ELF-1 (cell line): ENCODE measurements at regions not wholly inside any gene's neighbourhood (a gene's known extent, or its start where the extent isn't known, plus 50 kb on each side); places are given as distances from the start of the nearest gene placed in this dataset.
"Not testable (repeated sequence)": the region's sequence is repeated elsewhere in the genome, so short reads cannot be mapped to it uniquely, and the experiment has no call there.

Source experiments
- DNase-seq: peaks from one replicate; pipeline ENCODE4 v3.0.0-alpha.2; 2016; ENCODE audit warnings: low read depth, low spot score

DNA sequence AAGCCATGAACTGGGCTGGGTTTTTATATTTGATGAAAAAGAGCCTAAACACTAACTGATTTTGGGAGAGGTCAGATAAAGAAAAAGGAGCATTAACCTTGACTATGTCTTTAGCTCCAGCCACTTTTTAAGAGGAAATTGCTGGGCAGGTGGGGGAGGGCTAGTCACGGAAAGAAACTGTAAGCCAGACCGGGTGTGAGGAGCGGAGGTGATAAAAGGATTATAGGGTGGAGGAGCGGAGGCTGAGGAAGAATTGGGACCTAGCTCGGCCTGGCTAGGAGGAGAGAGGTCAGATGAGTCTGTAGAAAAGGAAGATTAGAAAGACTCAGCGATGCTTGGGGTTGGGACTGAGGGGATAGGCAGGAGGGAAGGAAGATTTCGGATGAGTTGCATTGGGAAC lies 117.5 kb upstream of the INTU start:
- DNase-seq: not testable (repeated sequence)

DNA sequence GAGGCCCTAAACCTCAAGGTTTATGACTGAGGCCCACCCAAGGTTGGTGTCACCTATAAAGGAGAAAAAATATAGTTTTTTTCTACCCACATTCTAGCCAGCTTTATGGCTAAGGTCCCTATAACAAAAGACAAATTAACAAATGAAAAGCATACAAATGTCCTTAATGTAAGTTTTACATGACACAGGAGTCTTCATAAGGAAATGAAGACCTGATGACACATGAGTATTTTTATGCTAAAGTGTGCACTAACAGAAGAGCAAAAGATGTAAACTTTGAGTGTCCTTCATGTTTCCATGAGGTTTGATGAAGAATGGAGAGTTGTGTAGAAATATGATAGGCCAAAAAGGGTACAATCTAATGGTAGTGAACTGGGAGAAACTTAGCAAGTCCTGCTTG lies 114.7 kb upstream of the INTU start:
- no peak for DNase-seq

DNA sequence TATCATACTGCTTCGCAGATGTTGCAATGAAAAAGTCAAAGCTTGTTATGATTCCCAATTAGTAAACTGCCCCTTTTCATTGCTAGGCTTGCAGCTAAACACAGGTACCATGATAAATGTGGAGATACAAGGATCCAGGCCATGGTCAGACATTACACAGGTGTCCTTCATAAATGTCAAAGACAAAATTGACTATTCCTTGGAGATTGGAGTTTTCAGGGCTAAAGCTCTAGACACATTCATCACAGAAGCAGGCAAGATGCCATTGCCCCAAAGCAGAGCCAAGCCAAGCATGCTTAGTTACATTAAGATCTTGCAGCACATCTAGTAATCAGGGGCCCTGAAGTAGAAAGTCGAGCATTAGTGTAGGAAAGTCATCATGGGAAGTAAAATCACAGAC lies 111.3 kb upstream of the INTU start:
- DNase-seq: no peak

DNA sequence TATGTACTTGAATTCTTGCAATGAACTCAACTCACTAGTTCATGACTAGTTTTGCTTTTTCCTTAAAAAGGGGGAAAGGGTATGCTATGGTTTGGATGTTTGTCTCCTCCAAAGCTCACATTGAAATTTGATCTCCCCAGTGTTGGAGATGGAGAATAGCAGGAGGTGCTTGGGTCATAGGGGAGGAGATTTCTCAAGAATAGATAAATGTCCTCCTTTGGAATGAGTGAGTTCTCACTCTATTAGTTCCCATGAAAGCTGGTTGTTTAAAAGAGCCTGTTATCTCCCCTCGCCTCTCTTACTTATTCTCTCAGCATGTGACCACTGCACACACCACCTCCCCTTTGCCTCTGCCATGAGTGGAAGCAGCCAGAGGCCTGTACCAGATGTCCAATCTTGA lies 109.4 kb upstream of the INTU start:
- no peak for DNase-seq

DNA sequence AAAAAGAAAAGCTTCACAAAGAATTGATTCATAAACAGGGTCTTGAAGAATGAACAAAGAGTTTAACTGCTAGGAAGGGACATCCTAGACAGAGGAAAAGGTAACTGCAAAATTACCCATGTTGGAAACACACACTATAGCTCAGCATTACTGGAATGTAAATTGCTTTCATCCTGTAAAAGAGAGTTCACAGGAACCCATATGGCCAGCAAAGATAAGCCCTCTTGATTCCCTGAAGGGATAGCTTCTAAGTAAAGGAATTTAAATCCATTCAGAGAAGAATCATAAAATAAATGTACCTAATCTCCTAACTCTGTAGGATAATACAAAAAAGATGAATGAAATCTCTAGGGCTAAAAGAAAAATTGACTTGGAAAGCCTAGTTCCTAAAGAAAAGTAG lies 107.1 kb upstream of the INTU start:
- no peak for DNase-seq

DNA sequence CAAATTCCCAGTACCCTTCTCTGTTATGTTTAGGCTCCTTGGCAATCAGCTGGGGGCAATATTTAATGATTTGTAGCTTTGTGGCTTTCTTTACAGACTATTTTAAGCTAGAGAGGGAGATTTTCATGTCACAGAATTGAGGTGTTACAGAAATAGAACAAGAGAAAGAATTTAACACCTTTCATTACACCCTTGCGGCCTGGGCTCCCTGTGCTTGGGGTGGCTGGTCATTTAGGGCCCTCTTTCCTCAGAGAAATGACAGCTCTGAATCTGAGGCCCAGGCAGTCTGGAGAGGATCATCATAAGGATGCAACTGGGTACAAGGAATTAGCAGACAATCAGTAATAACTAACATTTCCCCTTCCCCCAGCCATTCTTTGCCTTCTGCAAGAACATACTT lies 104.5 kb upstream of the INTU start:
- no peak for DNase-seq

DNA sequence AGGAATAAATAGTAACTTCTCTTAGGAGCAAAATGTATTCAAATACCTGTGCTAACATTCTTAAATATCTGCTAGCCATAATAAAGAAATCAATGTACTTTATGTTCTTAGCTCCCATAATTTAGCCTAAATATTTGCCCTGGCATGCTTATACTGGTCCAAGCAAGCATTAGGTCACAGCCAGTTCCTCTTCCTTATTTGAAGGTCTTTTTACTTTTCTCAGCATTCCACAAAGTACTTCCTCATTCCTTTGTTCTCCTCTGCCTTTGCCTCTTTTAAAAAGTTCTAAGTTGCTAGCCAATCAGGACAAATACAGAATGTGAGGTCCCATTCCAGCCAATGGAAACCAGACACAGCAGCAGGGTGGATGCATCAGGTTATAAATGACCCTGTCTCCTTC lies 102.9 kb upstream of the INTU start:
- not testable (repeated sequence) for DNase-seq

DNA sequence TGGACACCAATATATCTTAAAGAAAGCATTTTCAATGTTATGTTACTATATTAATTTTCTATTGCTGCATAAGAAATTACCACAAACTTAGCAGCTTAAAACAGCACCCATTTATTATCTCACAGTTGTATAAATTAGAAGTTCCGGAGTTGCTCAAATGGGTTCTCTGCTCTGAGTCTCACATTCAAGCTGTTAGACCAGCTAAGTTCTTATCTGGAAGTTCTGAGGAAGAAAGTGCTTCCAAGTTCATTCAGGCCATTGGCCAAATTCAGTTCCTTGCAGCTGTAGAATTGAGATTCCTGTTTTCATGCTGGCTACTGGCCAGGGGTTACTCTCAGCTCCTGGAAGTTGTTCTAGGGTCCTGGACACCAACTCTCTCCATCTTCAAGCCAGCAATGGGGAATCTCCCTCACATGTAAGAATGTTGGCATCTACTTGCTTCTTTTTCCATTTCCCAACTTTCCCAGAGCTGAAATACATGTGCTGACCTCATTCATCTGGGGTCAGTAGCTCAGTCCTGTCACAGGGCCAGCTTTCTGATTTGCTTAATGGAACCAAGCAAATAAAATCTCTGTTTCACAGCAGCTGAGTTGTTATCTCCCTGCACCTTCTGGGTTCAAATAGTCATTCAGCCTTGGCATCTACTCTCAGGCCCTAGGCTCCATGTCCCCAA lies 99.6 kb upstream of the INTU start:
- DNase-seq: no peak

DNA sequence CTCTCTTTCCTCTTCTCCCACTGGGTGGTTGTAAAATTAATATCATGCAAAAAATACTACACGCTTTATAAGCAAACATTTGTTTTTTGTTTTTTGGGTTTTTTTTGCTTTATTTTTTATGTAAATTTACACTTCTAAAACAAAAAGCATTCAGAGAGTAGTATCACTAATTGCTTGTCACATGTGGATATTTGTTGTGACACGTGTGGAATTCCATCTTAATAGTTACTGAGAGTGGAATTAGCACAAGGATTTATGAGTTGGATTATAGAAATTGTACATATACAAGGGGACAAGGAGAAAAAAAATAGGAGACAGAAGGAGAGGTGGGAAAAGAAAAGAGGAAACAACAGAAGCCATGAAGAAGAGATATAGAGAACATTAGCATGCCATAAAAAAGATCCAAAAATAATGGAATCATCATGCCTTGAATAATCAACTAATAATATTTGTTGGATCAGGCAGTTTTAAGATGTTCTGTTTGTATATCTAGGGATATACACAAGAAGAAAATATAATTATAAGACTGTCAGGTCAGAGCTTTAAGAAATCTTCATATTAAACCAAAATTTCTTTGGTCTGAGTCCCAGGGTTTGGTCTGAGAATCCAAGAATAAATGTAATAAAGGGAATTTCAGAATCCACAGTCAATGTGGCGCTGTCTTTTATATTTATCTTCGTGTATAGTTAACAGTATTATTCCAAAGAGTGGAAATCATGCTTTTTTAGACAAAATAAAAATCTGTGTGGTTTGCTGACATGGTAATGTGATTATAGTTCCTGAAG lies 98.5 kb upstream of the INTU start:
- no peak for DNase-seq

DNA sequence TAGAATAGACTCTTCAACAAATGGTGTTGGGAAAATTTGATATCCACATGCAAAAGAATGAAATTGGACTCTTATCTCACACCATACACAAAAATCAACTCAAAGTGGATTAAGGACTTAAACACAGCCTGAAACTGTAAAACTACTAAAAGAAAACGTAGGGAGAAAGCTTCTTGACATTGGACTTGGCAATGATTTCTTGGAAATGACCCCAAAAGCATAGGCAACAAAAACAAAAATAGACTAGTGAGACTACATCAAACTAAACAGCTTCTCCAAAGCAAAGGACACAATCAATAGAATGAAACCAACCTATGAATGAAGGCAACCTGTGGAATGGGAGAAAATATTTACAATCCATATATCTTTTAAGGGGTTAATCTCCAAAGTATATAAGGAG lies 94.7 kb upstream of the INTU start:
- DNase-seq: no peak

DNA sequence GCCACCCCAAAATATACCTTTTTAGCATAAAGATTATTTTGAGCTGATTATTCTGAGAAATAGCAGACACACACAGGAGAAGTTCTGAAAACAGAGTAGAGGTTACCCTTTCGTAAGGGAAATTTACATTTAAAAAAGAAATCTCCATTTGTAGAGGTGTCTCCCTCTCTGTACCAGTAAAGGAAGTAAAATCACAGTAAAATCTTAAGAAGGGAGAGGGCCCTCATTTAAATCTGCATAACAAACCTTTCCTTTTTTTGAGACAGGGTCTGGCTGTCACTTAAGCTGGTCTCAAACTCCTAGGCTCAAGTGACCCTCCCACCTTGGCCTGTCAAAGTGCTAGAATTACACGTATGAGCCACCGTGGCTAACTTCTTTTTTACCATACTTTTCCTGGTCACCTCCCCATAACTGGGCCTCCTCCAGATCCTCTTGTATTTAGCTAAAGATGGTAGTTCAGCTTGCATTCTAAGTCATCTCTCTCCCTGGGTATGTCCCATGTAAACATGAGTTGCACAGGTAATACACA lies 92.2 kb upstream of the INTU start:
- DNase-seq: peak; percentile 10

DNA sequence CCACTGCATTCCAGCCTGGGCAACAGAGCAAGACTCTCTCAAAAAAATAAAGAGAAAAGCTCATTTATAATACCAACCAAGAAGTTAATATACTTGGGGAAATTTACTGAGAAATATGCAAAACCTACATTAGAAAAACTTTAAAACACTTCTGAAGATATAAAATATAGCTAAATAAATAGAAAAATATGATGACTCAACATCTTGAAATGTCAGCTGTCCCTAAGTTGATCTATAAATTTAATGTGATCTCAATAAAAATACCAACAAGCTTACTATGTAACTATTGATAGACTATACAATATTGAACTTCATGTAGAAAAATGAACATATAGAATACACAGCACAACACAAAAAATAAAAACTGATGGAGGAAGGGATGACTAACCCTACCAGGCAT lies 87.5 kb upstream of the INTU start:
- DNase-seq: no peak

DNA sequence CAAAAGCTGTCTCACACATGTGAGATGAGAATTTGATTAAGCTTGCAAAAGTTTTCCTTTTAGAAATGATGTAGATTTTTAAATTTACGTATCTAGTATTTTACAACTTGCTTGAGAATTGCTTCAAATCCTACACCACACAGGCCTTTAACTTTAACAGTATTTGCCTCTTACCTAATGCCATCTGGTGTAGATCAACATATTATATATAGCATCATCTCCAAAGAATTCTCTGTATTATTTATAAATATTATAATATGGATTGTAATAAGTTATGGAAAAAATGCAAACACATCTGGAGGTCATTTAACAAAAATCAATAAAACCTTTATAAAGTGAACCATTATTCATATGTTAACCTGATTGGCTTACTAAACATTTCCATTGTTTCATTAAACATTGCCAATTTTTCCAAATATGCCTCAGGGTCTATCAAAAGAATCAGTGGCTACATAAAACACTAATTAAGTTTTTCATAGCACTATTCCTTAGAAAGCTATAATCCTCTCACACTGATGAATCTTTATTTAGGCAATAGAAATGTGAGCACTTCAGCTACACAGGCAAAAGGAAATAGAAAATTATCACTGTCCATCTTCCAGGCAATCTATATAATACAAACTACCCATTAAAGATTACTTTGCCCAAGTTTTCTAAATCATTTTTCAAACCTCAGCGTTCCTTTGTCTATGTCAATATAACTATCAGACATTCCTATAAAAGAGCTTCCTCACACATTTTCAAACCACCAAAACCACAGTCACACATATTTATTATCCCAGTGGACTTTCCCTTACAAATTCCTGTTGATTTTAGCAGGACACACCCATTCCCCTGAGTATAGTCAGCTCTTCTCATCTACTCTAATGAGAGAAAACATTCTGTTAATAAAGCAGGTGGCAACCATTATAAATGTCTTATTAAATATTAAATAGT lies 83.5 kb upstream of the INTU start:
- DNase-seq: no peak

DNA sequence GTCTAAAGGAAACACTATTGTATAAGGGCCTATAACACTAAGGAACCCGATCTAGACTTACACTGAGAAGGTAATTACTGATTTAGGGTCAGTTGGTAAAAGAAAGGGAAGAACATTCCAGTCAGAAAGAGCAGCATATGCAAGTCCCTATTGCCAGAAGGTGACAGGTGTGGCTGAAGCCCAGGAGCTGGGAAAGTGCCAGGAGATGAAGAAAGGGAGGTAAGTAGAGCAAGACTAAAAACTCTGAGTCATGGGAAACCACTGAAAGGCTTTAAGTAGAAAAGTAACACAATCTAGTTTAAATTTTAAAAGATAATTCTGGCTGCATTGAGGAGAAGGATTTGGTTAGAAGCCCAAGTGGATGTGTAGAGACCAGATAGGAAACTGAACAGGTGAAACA lies 77.7 kb upstream of the INTU start:
- DNase-seq: no peak

DNA sequence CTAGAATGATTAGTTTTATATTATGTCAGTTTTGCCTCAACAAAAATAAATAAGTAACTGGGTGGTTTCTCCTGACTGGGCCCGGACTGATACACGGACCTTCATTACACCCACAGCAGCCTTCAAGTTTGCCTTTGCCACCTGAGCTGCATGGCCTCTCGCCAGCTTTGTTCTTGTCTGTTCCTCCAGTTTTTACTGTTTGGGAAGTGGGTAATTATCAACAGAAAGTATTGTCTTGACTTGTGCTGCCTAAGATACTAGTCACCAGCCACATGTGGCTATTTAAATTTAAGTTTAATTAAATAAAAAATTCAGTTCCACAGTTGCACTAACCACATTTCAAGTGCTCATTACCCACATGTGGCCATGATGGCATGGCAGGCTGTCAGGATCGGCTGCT lies 74.7 kb upstream of the INTU start:
- no peak for DNase-seq

DNA sequence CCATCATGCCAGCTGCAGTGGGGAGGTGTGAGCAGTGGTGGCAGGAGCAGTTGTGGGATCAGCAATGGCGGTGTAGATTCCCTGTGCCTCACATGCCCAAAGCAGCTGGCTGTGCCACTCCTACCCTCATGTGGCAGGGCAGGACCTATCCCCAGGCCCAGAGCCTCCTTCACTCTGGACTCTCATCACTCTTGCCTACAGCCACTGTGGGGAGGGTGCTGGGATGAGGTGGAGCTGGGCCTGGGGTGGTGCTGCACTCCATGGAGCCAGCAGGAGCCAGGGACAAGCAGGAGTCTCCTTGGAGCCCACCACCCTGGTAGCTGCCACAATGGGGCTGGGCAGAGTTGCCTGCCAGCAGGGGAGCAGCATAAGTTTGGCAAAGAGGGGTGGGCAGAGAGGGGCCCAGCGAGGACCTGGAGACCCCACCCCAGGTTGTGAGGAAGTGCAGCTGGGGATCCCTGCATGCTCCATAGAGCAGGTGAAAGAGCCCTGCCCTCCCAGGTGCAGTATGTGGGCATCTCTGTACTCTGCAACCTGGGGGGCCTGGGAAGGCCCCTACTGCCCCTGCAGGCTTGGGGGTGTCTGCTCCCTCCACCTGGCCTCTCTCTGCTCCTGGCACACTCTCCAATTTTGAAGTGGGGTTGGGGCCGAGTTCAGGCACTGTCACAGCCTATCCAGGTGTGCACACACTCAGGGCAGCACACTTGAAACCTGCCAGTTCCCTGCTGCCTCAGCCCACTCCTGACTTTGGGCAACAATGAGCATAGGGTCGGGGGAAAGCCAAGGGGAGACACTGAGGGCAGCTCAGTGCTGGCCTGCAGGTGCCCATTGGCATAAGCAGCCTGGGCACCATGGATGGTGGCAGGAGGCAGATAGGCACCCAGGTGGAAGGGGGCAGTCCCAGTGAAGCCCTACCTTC lies 74.0 kb upstream of the INTU start:
- no peak for DNase-seq

DNA sequence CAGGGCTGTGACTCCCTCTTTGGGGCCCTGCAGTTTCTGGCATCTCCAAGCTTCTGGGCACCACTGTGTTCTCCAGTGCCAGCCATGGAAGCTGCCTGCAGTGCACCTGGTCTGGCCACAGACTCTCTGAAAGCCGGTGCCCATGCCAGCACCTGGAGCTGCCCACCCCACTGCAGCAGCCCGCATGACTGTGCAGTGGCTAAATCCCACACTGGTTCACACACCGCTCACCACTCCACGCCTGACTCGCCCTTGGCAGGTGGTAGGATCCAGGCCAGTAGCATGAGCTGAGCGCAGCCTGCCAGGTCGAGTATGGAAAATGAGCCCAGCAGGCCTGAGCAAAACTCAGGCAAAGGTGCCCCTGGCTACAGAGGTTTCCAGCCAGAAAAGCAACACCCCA lies 72.8 kb upstream of the INTU start:
- DNase-seq: no peak

DNA sequence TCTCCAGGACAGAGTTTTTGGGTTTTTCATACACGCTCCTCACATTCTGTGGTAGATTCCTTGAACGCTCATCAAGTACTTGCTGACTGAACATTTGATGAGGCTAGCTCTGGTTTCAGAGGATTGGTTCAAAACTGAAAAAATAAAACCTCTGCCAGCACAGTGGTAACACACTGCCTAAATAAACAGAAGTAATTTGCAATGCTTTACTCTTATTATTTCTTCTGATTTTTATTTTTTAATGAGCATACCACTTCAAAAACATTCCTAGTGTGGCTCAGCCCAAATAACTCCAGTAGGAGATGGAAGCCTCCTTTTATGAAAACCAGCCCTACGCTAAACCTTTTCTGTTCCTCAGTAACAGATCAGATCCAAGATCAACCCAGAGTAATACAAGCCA lies 72.0 kb upstream of the INTU start:
- DNase-seq: no peak

DNA sequence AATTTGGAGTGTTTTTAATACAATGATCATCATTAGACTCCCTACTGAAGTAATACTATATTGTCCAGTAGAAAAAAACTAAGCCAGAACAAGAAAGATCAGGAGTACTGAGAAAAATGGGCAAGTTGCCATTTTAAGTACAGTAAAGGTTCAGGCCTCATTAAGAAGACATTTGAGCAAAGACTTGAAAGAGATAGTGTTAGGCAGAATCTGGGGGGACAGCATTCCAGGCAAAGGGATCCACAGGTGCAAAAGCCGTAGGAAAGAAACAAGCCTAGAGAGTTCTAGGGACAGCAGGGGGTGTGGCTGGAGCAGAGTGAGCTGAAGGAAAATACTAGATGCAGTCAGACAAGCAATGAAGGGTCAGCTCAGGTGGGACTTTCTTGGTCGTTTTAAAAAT lies 58.1 kb upstream of the INTU start:
- peak; percentile 44 for DNase-seq

DNA sequence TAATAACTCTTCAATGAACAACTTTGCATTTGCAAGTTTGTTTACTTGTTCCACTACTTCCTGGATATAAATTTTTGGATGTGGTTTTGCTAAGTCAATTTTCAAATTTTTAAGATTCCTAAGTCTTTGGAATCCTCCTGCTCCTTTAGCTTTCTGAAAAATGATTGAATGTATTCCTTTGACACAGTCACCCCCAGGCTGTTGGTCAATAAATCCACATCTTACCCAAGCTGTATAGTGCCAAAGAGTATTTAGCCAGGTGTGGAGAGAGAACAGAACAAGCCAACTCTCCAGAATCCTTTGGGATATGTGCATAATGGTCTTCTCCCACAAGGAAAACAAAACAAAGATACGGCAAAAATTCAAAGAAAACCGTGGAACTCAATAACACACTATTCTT lies 56.9 kb upstream of the INTU start:
- DNase-seq: no peak

DNA sequence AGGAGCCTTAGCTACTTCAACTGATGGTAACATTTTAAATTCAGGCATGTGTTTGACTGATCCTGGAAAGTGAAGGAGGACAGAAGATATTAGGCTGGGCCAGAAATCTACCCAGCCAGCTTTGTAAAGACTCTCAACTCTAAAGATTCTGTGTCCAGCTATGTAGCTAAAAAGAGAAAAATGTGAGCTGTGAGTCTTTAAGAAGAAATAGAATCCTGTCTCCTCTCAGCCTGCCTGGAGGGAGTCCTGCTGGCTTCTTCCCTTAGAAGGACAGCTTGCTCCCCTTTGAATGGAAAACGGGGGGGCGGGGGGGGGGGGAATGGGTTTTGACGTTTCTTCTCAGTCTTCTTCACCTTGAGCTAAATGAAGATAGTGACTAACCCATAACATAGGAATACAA lies 54.3 kb upstream of the INTU start:
- DNase-seq: no peak
